A673 (cell line): ENCODE measurements at regions not wholly inside any gene's neighbourhood (a gene's known extent, or its start where the extent isn't known, plus 50 kb on each side); places are given as distances from the start of the nearest gene placed in this dataset.

Experiments
- CTCF ChIP-seq: fragments of 300-800, 200-600 bp; sonication (generic); conservative IDR thresholded peaks from 2 replicates; pipeline ENCODE4 v1.5.1; 2017; ENCODE audit warnings: low read depth, mild to moderate bottlenecking, antibody characterized with exemption, low read length, moderate library complexity, mixed read lengths
- EZH2 ChIP-seq: fragments of 200-600 bp; sonication (generic); IDR thresholded peaks from 2 replicates; pipeline ENCODE4 v1.6.1; 2017; ENCODE audit warnings: borderline replicate concordance, low read depth, mild to moderate bottlenecking, mixed read lengths, antibody characterized with exemption, low read length; ENCODE audit not compliant: poor library complexity, severe bottlenecking

GRCh38 chr13:22505489-22505888 is 675.3 kb upstream of the SGCG start:
- TF ChIP-seq CTCF (no peak), EZH2 (no peak)
